ENCODE measurements at regions not wholly inside any gene's neighbourhood (a gene's known extent, or its start where the extent isn't known, plus 50 kb on each side); places are given as distances from the start of the nearest gene placed in this dataset.

DNA sequence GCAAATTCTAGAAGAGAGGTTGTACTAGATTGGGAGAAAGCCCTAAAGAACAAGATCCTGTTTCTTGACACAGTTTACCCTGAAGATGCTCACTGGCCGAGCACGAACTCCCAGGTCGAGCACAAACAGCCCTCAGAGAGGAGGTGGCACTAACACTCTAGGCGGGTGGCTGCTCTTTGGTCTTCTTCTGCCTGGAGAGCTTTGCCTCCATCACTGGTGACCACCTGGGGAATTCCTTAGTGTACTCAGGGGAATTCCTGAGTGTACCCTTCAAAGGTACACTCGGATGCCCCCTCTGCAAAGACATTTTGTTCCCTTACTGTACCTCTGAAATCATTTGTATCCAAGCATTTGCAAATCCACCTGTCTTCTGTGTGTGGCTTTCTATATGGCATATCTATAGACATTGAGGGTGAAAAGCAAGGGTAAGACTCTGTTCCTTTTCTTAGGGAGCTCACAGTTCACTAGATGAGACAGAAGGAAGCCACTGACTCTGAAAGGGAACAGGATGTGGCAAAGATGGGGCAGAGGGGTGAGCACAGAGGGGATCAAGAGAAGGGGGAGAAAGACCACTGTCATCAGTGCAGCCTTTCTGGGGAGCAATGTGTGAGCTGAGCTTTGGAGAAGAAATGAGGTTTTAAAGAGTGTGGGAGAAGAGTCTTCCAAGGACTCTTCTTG lies 124.3 kb downstream of the GPCPD1 start:
- TF ChIP-seq, protein P1, sequence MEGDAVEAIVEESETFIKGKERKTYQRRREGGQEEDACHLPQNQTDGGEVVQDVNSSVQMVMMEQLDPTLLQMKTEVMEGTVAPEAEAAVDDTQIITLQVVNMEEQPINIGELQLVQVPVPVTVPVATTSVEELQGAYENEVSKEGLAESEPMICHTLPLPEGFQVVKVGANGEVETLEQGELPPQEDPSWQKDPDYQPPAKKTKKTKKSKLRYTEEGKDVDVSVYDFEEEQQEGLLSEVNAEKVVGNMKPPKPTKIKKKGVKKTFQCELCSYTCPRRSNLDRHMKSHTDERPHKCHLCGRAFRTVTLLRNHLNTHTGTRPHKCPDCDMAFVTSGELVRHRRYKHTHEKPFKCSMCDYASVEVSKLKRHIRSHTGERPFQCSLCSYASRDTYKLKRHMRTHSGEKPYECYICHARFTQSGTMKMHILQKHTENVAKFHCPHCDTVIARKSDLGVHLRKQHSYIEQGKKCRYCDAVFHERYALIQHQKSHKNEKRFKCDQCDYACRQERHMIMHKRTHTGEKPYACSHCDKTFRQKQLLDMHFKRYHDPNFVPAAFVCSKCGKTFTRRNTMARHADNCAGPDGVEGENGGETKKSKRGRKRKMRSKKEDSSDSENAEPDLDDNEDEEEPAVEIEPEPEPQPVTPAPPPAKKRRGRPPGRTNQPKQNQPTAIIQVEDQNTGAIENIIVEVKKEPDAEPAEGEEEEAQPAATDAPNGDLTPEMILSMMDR (conservative IDR thresholded peaks at IDR 0.05; ENCODE audit: low read length): no peak
- no peak for TF ChIP-seq EZH2phosphoT487 (IDR thresholded peaks at IDR 0.05; ENCODE audit: borderline replicate concordance)
